ENCODE measurements at regions not wholly inside any gene's neighbourhood (a gene's known extent, or its start where the extent isn't known, plus 50 kb on each side); places are given as distances from the start of the nearest gene placed in this dataset.

GRCh38 chr4:149294601-149295000, 521.0 kb downstream of the IQCM start:
- no peak for TF ChIP-seq CTCF (IDR thresholded peaks at IDR 0.05)
- TF ChIP-seq POLR2A (IDR thresholded peaks at IDR 0.05) = no peak
